WTC11 (cell line): ENCODE measurements at regions not wholly inside any gene's neighbourhood (a gene's known extent, or its start where the extent isn't known, plus 50 kb on each side); places are given as distances from the start of the nearest gene placed in this dataset.

ENCODE experiments used
- ATAC-seq: fragments of 200-7000 bp; cut with Tn5 transposase; 2 replicates; pipeline ENCODE4 v1.10.0; 2021; ENCODE audit warnings: mild to moderate bottlenecking, moderate library complexity
- CTCF ChIA-PET: fragments of 300-600 bp; sonication (Branson Sonifier 250); formaldehyde crosslinking; loops from one replicate; lab custom pipeline; 2021; ENCODE audit warnings: antibody characterized with exemption; lab: Charles Lee
- POLR2A ChIA-PET: fragments of 350-600 bp; sonication (Branson Sonifier 250); formaldehyde crosslinking; loops from one replicate; lab custom pipeline; 2021; ENCODE audit warnings: antibody characterized with exemption; lab: Charles Lee
- DNase-seq: peaks from one replicate; pipeline ENCODE4 v3.0.0; 2021; ENCODE audit warnings: low spot score
- H3K27ac Mint-ChIP-seq: 2 replicates; pipeline ENCODE4 v1.8.0; 2021; ENCODE audit warnings: mixed read lengths
- H3K27me3 Mint-ChIP-seq: 2 replicates; pipeline ENCODE4 v1.8.0; 2021; ENCODE audit warnings: low read depth, mild to moderate bottlenecking, moderate library complexity, mixed read lengths
- H3K36me3 Mint-ChIP-seq: 2 replicates; pipeline ENCODE4 v1.8.0; 2021; ENCODE audit warnings: mixed read lengths
- H3K4me1 Mint-ChIP-seq: 2 replicates; pipeline ENCODE4 v1.8.0; 2022; ENCODE audit warnings: mixed read lengths
- H3K4me3 Mint-ChIP-seq: 2 replicates; pipeline ENCODE4 v1.8.0; 2021; ENCODE audit warnings: mild to moderate bottlenecking, moderate library complexity, mixed read lengths
- H3K9me3 Mint-ChIP-seq: 2 replicates; pipeline ENCODE4 v1.8.0; 2021; ENCODE audit warnings: mixed read lengths
- ARID4B ChIP-seq: sonication (generic); formaldehyde crosslinking; IDR thresholded peaks from 2 replicates; pipeline ENCODE4 v1.8.0; 2023; ENCODE audit warnings: missing genetic modification reagents, mild to moderate bottlenecking, borderline replicate concordance
- E2F1 ChIP-seq: sonication (generic); formaldehyde crosslinking; IDR thresholded peaks from 2 replicates; pipeline ENCODE4 v1.8.0; 2022; ENCODE audit warnings: mild to moderate bottlenecking, missing genetic modification reagents
- HMGXB4 ChIP-seq: sonication (generic); formaldehyde crosslinking; IDR thresholded peaks from 2 replicates; pipeline ENCODE4 v1.8.1; 2023; ENCODE audit warnings: mild to moderate bottlenecking, moderate library complexity, missing genetic modification reagents
- JAZF1 ChIP-seq: fragments of 250-450 bp; sonication (Bioruptor Pico); IDR thresholded peaks from 2 replicates; pipeline ENCODE4 v1.9.0; 2021; ENCODE audit warnings: moderate library complexity, mild to moderate bottlenecking, inconsistent platforms
- MYBL2 ChIP-seq: sonication (generic); formaldehyde crosslinking; IDR thresholded peaks from 2 replicates; pipeline ENCODE4 v1.8.1; 2023; ENCODE audit warnings: mild to moderate bottlenecking, moderate library complexity, missing genetic modification reagents
- RELA ChIP-seq: sonication (generic); formaldehyde crosslinking; IDR thresholded peaks from 2 replicates; pipeline ENCODE4 v1.8.1; 2022; ENCODE audit warnings: missing genetic modification reagents, mild to moderate bottlenecking, borderline replicate concordance
- RORB ChIP-seq: fragments of 250-450 bp; sonication (Bioruptor Pico); IDR thresholded peaks from 2 replicates; pipeline ENCODE4 v1.9.0; 2021; ENCODE audit warnings: mild to moderate bottlenecking
- SOX15 ChIP-seq: fragments of 250-450 bp; sonication (Bioruptor Pico); IDR thresholded peaks from 2 replicates; pipeline ENCODE4 v1.9.0; 2021; ENCODE audit warnings: mild to moderate bottlenecking
- STAT6 ChIP-seq: sonication (generic); formaldehyde crosslinking; conservative IDR thresholded peaks from 2 replicates; pipeline ENCODE4 v1.8.1; 2023; ENCODE audit warnings: mild to moderate bottlenecking, low read depth, missing genetic modification reagents, moderate library complexity
- TEAD1 ChIP-seq: sonication (generic); formaldehyde crosslinking; IDR thresholded peaks from 2 replicates; pipeline ENCODE4 v1.8.0; 2022; ENCODE audit warnings: mild to moderate bottlenecking, missing genetic modification reagents
- ZNF121 ChIP-seq: sonication (generic); formaldehyde crosslinking; IDR thresholded peaks from 2 replicates; pipeline ENCODE4 v1.8.0; 2023; ENCODE audit warnings: missing genetic modification reagents
- ZNF219 ChIP-seq: sonication (generic); formaldehyde crosslinking; IDR thresholded peaks from 2 replicates; pipeline ENCODE4 v1.8.0; 2023; ENCODE audit warnings: missing genetic modification reagents, mild to moderate bottlenecking, borderline replicate concordance
- ZNF263 ChIP-seq: sonication (generic); formaldehyde crosslinking; IDR thresholded peaks from 2 replicates; pipeline ENCODE4 v1.8.1; 2022; ENCODE audit warnings: low read depth, mild to moderate bottlenecking, moderate library complexity, missing genetic modification reagents
- TF ChIP-seq, protein P1 (sequence below): fragments of 250-450 bp; sonication (Bioruptor Pico); IDR thresholded peaks from 2 replicates; pipeline ENCODE4 v1.9.0; 2021; ENCODE audit warnings: mild to moderate bottlenecking, borderline replicate concordance
- TF ChIP-seq, protein P2 (sequence below): sonication (generic); formaldehyde crosslinking; IDR thresholded peaks from 2 replicates; pipeline ENCODE4 v1.8.0; 2022; ENCODE audit warnings: mild to moderate bottlenecking, missing genetic modification reagents

DNA sequence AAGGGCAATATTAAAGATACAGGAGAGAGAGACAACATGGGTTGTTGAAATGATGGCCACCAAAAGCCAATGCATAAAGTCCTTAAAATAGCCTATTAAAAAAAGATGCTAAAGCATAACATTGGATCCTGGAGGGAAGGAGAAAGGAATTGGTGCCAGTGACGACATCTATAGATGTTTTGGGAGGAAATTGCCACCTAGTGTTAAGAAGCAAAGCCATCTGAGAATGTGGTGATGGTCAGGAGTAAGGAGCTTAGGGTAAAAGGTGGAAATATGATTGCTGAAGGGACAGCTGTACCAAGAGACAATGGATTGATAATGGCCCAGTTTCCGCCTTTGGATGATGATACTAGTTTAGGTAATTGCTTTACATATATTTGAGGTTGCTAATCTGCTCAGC is 85.1 kb downstream of the TMEM30B start:
- no peaks in the 10 kb centered on the region for H3K36me3 Mint-ChIP-seq
- ChIA-PET CTCF (interaction anchor here (0.8 kb wide), 1 partner anchor 571 kb away, joined by 3 read pairs; no protein-coding TSS in a partner anchor), POLR2A (interaction anchor here (0.7 kb wide), 1 partner anchor 947 kb away, joined by 4 read pairs; the partner anchor contains the start of gene PPM1A)
- no peak for ATAC-seq
- no peaks in the 10 kb centered on the region for H3K27me3 Mint-ChIP-seq
- H3K4me3 Mint-ChIP-seq = no peak overlapping the region
- no peak for TF ChIP-seq ZNF263 (CRISPR knock-in tag)
- TF ChIP-seq ZNF219 (CRISPR knock-in tag) = no peak
- TF ChIP-seq ARID4B (CRISPR knock-in tag) = no peak
- no peak for TF ChIP-seq RELA (CRISPR knock-in tag)
- TF ChIP-seq E2F1 (CRISPR knock-in tag) = no peak
- TF ChIP-seq, protein P1, sequence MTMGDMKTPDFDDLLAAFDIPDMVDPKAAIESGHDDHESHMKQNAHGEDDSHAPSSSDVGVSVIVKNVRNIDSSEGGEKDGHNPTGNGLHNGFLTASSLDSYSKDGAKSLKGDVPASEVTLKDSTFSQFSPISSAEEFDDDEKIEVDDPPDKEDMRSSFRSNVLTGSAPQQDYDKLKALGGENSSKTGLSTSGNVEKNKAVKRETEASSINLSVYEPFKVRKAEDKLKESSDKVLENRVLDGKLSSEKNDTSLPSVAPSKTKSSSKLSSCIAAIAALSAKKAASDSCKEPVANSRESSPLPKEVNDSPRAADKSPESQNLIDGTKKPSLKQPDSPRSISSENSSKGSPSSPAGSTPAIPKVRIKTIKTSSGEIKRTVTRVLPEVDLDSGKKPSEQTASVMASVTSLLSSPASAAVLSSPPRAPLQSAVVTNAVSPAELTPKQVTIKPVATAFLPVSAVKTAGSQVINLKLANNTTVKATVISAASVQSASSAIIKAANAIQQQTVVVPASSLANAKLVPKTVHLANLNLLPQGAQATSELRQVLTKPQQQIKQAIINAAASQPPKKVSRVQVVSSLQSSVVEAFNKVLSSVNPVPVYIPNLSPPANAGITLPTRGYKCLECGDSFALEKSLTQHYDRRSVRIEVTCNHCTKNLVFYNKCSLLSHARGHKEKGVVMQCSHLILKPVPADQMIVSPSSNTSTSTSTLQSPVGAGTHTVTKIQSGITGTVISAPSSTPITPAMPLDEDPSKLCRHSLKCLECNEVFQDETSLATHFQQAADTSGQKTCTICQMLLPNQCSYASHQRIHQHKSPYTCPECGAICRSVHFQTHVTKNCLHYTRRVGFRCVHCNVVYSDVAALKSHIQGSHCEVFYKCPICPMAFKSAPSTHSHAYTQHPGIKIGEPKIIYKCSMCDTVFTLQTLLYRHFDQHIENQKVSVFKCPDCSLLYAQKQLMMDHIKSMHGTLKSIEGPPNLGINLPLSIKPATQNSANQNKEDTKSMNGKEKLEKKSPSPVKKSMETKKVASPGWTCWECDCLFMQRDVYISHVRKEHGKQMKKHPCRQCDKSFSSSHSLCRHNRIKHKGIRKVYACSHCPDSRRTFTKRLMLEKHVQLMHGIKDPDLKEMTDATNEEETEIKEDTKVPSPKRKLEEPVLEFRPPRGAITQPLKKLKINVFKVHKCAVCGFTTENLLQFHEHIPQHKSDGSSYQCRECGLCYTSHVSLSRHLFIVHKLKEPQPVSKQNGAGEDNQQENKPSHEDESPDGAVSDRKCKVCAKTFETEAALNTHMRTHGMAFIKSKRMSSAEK = no peak
- TF ChIP-seq SOX15 = no peak
- TF ChIP-seq, protein P2, sequence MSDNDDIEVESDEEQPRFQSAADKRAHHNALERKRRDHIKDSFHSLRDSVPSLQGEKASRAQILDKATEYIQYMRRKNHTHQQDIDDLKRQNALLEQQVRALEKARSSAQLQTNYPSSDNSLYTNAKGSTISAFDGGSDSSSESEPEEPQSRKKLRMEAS (CRISPR knock-in tag) = no peak
- no peak for TF ChIP-seq TEAD1 (CRISPR knock-in tag)
- no peak for TF ChIP-seq JAZF1 (CRISPR knock-in tag)
- no peak for TF ChIP-seq RORB (CRISPR knock-in tag)
- no peak for TF ChIP-seq MYBL2
- TF ChIP-seq ZNF121 (CRISPR knock-in tag) = no peak
- TF ChIP-seq STAT6 (CRISPR knock-in tag) = no peak
- TF ChIP-seq HMGXB4 = no peak
- peaks cover 8% of the 10 kb centered on the region for H3K9me3 Mint-ChIP-seq
- H3K27ac Mint-ChIP-seq = no peak overlapping the region
- DNase-seq = no peak
- no peaks in the 10 kb centered on the region for H3K4me1 Mint-ChIP-seq
